H1 (cell line): ENCODE measurements at regions not wholly inside any gene's neighbourhood (a gene's known extent, or its start where the extent isn't known, plus 50 kb on each side); places are given as distances from the start of the nearest gene placed in this dataset.

Experiments used
- JUN ChIP-seq: IDR thresholded peaks from 2 replicates; pipeline ENCODE4 v1.6.1; 2011; ENCODE audit warnings: low read depth, mild to moderate bottlenecking, improper control_type of control experiment, low read length
- SUZ12 ChIP-seq: fragments of 200-600 bp; sonication (generic); IDR thresholded peaks from 2 replicates; pipeline ENCODE4 v1.6.1; 2012; ENCODE audit warnings: mild to moderate bottlenecking, inconsistent platforms, low read length, moderate library complexity, mixed read lengths
- TF ChIP-seq, protein P1 (sequence below): fragments of 300-600 bp; sonication (generic); IDR thresholded peaks from 2 replicates; pipeline ENCODE4 v1.7.1; 2012; ENCODE audit warnings: low read length, moderate library complexity, mild to moderate bottlenecking, inconsistent platforms; ENCODE audit not compliant: insufficient replicate concordance

DNA sequence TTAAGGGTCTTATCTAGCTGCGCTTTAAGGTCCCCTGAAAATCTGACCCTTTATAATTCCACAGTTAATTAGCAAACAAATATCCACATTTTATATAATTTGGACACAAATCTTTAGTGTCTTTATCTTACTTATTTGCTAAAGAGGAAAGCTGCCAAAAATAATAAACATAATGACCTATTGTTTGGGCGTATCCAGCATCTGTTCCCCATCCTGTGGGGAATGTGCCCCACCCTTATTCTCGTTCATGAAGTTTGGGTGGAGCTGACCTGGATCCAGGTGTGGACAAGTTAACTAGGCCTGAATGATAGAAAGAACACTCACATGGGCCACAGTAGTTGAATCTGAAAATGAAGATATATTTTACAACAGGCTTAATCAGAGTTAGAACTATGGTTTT lies 218.3 kb downstream of the CRPPA start (continued):
- TF ChIP-seq, protein P1, sequence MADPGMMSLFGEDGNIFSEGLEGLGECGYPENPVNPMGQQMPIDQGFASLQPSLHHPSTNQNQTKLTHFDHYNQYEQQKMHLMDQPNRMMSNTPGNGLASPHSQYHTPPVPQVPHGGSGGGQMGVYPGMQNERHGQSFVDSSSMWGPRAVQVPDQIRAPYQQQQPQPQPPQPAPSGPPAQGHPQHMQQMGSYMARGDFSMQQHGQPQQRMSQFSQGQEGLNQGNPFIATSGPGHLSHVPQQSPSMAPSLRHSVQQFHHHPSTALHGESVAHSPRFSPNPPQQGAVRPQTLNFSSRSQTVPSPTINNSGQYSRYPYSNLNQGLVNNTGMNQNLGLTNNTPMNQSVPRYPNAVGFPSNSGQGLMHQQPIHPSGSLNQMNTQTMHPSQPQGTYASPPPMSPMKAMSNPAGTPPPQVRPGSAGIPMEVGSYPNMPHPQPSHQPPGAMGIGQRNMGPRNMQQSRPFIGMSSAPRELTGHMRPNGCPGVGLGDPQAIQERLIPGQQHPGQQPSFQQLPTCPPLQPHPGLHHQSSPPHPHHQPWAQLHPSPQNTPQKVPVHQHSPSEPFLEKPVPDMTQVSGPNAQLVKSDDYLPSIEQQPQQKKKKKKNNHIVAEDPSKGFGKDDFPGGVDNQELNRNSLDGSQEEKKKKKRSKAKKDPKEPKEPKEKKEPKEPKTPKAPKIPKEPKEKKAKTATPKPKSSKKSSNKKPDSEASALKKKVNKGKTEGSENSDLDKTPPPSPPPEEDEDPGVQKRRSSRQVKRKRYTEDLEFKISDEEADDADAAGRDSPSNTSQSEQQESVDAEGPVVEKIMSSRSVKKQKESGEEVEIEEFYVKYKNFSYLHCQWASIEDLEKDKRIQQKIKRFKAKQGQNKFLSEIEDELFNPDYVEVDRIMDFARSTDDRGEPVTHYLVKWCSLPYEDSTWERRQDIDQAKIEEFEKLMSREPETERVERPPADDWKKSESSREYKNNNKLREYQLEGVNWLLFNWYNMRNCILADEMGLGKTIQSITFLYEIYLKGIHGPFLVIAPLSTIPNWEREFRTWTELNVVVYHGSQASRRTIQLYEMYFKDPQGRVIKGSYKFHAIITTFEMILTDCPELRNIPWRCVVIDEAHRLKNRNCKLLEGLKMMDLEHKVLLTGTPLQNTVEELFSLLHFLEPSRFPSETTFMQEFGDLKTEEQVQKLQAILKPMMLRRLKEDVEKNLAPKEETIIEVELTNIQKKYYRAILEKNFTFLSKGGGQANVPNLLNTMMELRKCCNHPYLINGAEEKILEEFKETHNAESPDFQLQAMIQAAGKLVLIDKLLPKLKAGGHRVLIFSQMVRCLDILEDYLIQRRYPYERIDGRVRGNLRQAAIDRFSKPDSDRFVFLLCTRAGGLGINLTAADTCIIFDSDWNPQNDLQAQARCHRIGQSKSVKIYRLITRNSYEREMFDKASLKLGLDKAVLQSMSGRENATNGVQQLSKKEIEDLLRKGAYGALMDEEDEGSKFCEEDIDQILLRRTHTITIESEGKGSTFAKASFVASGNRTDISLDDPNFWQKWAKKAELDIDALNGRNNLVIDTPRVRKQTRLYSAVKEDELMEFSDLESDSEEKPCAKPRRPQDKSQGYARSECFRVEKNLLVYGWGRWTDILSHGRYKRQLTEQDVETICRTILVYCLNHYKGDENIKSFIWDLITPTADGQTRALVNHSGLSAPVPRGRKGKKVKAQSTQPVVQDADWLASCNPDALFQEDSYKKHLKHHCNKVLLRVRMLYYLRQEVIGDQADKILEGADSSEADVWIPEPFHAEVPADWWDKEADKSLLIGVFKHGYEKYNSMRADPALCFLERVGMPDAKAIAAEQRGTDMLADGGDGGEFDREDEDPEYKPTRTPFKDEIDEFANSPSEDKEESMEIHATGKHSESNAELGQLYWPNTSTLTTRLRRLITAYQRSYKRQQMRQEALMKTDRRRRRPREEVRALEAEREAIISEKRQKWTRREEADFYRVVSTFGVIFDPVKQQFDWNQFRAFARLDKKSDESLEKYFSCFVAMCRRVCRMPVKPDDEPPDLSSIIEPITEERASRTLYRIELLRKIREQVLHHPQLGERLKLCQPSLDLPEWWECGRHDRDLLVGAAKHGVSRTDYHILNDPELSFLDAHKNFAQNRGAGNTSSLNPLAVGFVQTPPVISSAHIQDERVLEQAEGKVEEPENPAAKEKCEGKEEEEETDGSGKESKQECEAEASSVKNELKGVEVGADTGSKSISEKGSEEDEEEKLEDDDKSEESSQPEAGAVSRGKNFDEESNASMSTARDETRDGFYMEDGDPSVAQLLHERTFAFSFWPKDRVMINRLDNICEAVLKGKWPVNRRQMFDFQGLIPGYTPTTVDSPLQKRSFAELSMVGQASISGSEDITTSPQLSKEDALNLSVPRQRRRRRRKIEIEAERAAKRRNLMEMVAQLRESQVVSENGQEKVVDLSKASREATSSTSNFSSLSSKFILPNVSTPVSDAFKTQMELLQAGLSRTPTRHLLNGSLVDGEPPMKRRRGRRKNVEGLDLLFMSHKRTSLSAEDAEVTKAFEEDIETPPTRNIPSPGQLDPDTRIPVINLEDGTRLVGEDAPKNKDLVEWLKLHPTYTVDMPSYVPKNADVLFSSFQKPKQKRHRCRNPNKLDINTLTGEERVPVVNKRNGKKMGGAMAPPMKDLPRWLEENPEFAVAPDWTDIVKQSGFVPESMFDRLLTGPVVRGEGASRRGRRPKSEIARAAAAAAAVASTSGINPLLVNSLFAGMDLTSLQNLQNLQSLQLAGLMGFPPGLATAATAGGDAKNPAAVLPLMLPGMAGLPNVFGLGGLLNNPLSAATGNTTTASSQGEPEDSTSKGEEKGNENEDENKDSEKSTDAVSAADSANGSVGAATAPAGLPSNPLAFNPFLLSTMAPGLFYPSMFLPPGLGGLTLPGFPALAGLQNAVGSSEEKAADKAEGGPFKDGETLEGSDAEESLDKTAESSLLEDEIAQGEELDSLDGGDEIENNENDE: no peak
- TF ChIP-seq SUZ12 (no peak), JUN (no peak)
